Activated CD4-positive, CD25-positive, alpha-beta regulatory T cell treated with anti-CD3 and anti-CD28 coated beads, Interleukin-2, amount 50 U/mL, for 16 hours (primary cell): ENCODE measurements at regions not wholly inside any gene's neighbourhood (a gene's known extent, or its start where the extent isn't known, plus 50 kb on each side); places are given as distances from the start of the nearest gene placed in this dataset.

Experiments
- DNase-seq: peaks from one replicate; pipeline ENCODE4 v3.0.0-alpha.2; 2020; ENCODE audit warnings: low read depth, low spot score

GRCh38 chr4:12873351-12873750 lies 610.8 kb downstream of the RAB28 start:
- DNase-seq = no peak

- no peak for DNase-seq
Measured at GRCh38 chr4:12861422-12861821, 622.7 kb downstream of the RAB28 start.

GRCh38 chr4:12852338-12853307 lies 631.5 kb downstream of the RAB28 start:
- DNase-seq = no peak

- DNase-seq = no peak
Measured at GRCh38 chr4:12846368-12846767, 637.8 kb downstream of the RAB28 start.

- DNase-seq = no peak
Measured at GRCh38 chr4:12844141-12844540, 640.0 kb downstream of the RAB28 start.

- DNase-seq = no peak
Measured at GRCh38 chr4:12827966-12828365, 656.2 kb downstream of the RAB28 start.

GRCh38 chr4:12791536-12791935 lies 692.6 kb downstream of the RAB28 start:
- DNase-seq = no peak

GRCh38 chr4:12787261-12787660 lies 696.9 kb downstream of the RAB28 start:
- no peak for DNase-seq

- DNase-seq = no peak
Measured at GRCh38 chr4:12778706-12779105, 705.4 kb downstream of the RAB28 start.

- no peak for DNase-seq
Measured at GRCh38 chr4:12778191-12778590, 705.9 kb downstream of the RAB28 start.

GRCh38 chr4:12770351-12770750 lies 713.8 kb downstream of the RAB28 start:
- DNase-seq = no peak

GRCh38 chr4:12761694-12762093 lies 722.4 kb downstream of the RAB28 start:
- DNase-seq = no peak

- DNase-seq = no peak
Measured at GRCh38 chr4:12747154-12747553, 737.0 kb downstream of the RAB28 start.

- no peak for DNase-seq
Measured at GRCh38 chr4:12746221-12746620, 737.9 kb downstream of the RAB28 start.

- DNase-seq = no peak
Measured at GRCh38 chr4:12734586-12734985, 749.6 kb downstream of the RAB28 start.

GRCh38 chr4:12729384-12729783 lies 754.8 kb downstream of the RAB28 start:
- DNase-seq = no peak

- no peak for DNase-seq
Measured at GRCh38 chr4:12724510-12724909, 759.6 kb downstream of the RAB28 start.

GRCh38 chr4:12723849-12724447 lies 760.2 kb downstream of the RAB28 start:
- DNase-seq = no peak

GRCh38 chr4:12716896-12717295 lies 767.2 kb downstream of the RAB28 start:
- no peak for DNase-seq

- no peak for DNase-seq
Measured at GRCh38 chr4:12712648-12713339, 771.3 kb downstream of the RAB28 start.

GRCh38 chr4:12707381-12708175 lies 776.6 kb downstream of the RAB28 start:
- no peak for DNase-seq

- no peak for DNase-seq
Measured at GRCh38 chr4:12703036-12703435, 781.1 kb downstream of the RAB28 start.
